ENCODE measurements at regions not wholly inside any gene's neighbourhood (a gene's known extent, or its start where the extent isn't known, plus 50 kb on each side); places are given as distances from the start of the nearest gene placed in this dataset.

- Histone ChIP-seq H3K4me1 (no peaks in the 10 kb centered on the region), H3K4me3 (no peak overlapping the region), H3K27me3 (no peaks in the 10 kb centered on the region), H3K36me3 (no peaks in the 10 kb centered on the region), H3K27ac (peak overlapping the region in 1 of 12 donors; percentile 58), H3K9me3 (peaks cover 0 to 10% (median 0%) of the 10 kb centered on the region in 12 donors)
- TF ChIP-seq POLR2A (IDR thresholded peaks at IDR 0.05) (no peak), CTCF (IDR thresholded peaks at IDR 0.05) (no peak)
- intact Hi-C loops (cut with DNase I): no loop called here
- ATAC-seq (no peak), DNase-seq (no peak)
- WGBS, 4 donors: 84 to 90% (median 88%) methylated on average over 11 of the region's 11 CpGs
Measured at GRCh38 chr4:12979797-12980196, 504.3 kb downstream of the RAB28 start.

GRCh38 chr4:12978310-12978709, 505.8 kb downstream of the RAB28 start:
- Histone ChIP-seq H3K4me1 (no peaks in the 10 kb centered on the region), H3K4me3 (no peak overlapping the region), H3K9me3 (no peaks in the 10 kb centered on the region), H3K27me3 (no peaks in the 10 kb centered on the region), H3K36me3 (no peaks in the 10 kb centered on the region), H3K27ac (no peak overlapping the region)
- DNase-seq: no peak
- no peak for ATAC-seq
- no peak for TF ChIP-seq CTCF (IDR thresholded peaks at IDR 0.05)
- intact Hi-C loops (cut with DNase I): no loop called here

- no peaks in the 10 kb centered on the region for H3K27me3 ChIP-seq
- H3K36me3 ChIP-seq: no peaks in the 10 kb centered on the region
- no peak overlapping the region for H3K27ac ChIP-seq
- no peak for ATAC-seq
- no peak for DNase-seq
- H3K9me3 ChIP-seq: no peaks in the 10 kb centered on the region
- no peak overlapping the region for H3K4me3 ChIP-seq
- WGBS, 4 donors: 82 to 87% (median 84%) methylated on average over 3 of the region's 3 CpGs
- H3K4me1 ChIP-seq: no peaks in the 10 kb centered on the region
- TF ChIP-seq CTCF (IDR thresholded peaks at IDR 0.05) (no peak), POLR2A (IDR thresholded peaks at IDR 0.05) (no peak)
- intact Hi-C loops (cut with DNase I): no loop called here
Measured at GRCh38 chr4:12975511-12975910, 508.6 kb downstream of the RAB28 start.

- intact Hi-C loops (cut with DNase I): no loop called here
- no peak for TF ChIP-seq POLR2A (IDR thresholded peaks at IDR 0.05)
- H3K9me3 ChIP-seq: no peaks in the 10 kb centered on the region
- no peaks in the 10 kb centered on the region for H3K27me3 ChIP-seq
- no peaks in the 10 kb centered on the region for H3K4me1 ChIP-seq
- 63 to 84% (median 77%) methylated on average over 2 of the region's 2 CpGs for WGBS, 4 donors
- H3K27ac ChIP-seq: no peak overlapping the region
- H3K36me3 ChIP-seq: no peaks in the 10 kb centered on the region
- no peak overlapping the region for H3K4me3 ChIP-seq
- no peak for ATAC-seq
- DNase-seq: no peak
Measured at GRCh38 chr4:12973522-12973921, 510.6 kb downstream of the RAB28 start.

GRCh38 chr4:12968345-12968744, 515.8 kb downstream of the RAB28 start:
- no peak for ATAC-seq
- H3K4me3 ChIP-seq: no peak overlapping the region
- no peak overlapping the region for H3K27ac ChIP-seq
- no peaks in the 10 kb centered on the region for H3K36me3 ChIP-seq
- 69 to 73% (median 69%) methylated on average over 4 of the region's 4 CpGs for WGBS, 4 donors
- intact Hi-C loops (cut with DNase I): no loop called here
- DNase-seq: no peak
- H3K9me3 ChIP-seq: no peaks in the 10 kb centered on the region
- H3K27me3 ChIP-seq: no peaks in the 10 kb centered on the region
- TF ChIP-seq POLR2A (IDR thresholded peaks at IDR 0.05) (no peak), CTCF (IDR thresholded peaks at IDR 0.05) (no peak)
- no peaks in the 10 kb centered on the region for H3K4me1 ChIP-seq

All from heart left ventricle (tissue), 16 donors.